AG09309 (cell line): ENCODE measurements at regions not wholly inside any gene's neighbourhood (a gene's known extent, or its start where the extent isn't known, plus 50 kb on each side); places are given as distances from the start of the nearest gene placed in this dataset.

Experiments used
- DNase-seq: peaks from one replicate; pipeline ENCODE4 v3.0.0-alpha.2; 2010; ENCODE audit warnings: low read depth
- H3K4me3 ChIP-seq: 2 replicates; pipeline ENCODE4 v1.5.1; 2011; ENCODE audit warnings: mild to moderate bottlenecking, low read depth, low read length, moderate library complexity; ENCODE audit not compliant: control insufficient read depth
- CTCF ChIP-seq: IDR thresholded peaks from 2 replicates; pipeline ENCODE4 v1.5.1; 2011; ENCODE audit warnings: mild to moderate bottlenecking, low read depth, low read length, inconsistent platforms; ENCODE audit not compliant: insufficient read depth, control insufficient read depth; ENCODE audit errors: missing control alignments

GRCh38 chr5:42915306-42915866, 103.7 kb upstream of the SELENOP start:
- no peak for TF ChIP-seq CTCF
- no peak overlapping the region for H3K4me3 ChIP-seq
- no peak for DNase-seq

GRCh38 chr5:42912184-42912798, 100.6 kb upstream of the SELENOP start:
- peak; percentile 71 for TF ChIP-seq CTCF
- DNase-seq, result peak; percentile 14
- no peak overlapping the region for H3K4me3 ChIP-seq

GRCh38 chr5:42908509-42909488, 97.1 kb upstream of the SELENOP start:
- peak; percentile 55 for DNase-seq
- H3K4me3 ChIP-seq, result peak overlapping the region; percentile 43
- TF ChIP-seq CTCF, result peak; percentile 86

GRCh38 chr5:42908086-42908485, 96.4 kb upstream of the SELENOP start:
- DNase-seq, result no peak
- TF ChIP-seq CTCF, result no peak
- H3K4me3 ChIP-seq, result no peak overlapping the region

- H3K4me3 ChIP-seq, result no peak overlapping the region
- no peak for DNase-seq
- TF ChIP-seq CTCF, result no peak
These were observed 94.1 kb upstream of the SELENOP start for GRCh38 chr5:42905827-42906226.

- no peak overlapping the region for H3K4me3 ChIP-seq
- no peak for TF ChIP-seq CTCF
- no peak for DNase-seq
These were observed 89.0 kb upstream of the SELENOP start for GRCh38 chr5:42900734-42901133.
